ENCODE measurements at regions not wholly inside any gene's neighbourhood (a gene's known extent, or its start where the extent isn't known, plus 50 kb on each side); places are given as distances from the start of the nearest gene placed in this dataset.

GRCh38 chr7:33738260-33738935 is 166.9 kb upstream of the BMPER start:
- H3K4me1 Mint-ChIP-seq (ENCODE audit: low read depth): no peaks in the 10 kb centered on the region
- no peaks in the 10 kb centered on the region for H3K9me3 Mint-ChIP-seq
- H3K27me3 Mint-ChIP-seq (ENCODE audit: low read depth): no peaks in the 10 kb centered on the region
- intact Hi-C loops (cut with micrococcal nuclease): no loop called here
- H3K36me3 Mint-ChIP-seq (ENCODE audit: low read depth): no peaks in the 10 kb centered on the region
- DNase-seq (ENCODE audit: low spot score): no peak
- no peak overlapping the region for H3K4me3 Mint-ChIP-seq (ENCODE audit: low read depth)
- no peak overlapping the region for H3K27ac Mint-ChIP-seq

- Mint-ChIP-seq H3K27me3 (ENCODE audit: low read depth) (no peaks in the 10 kb centered on the region), H3K27ac (no peak overlapping the region), H3K9me3 (no peaks in the 10 kb centered on the region), H3K4me1 (ENCODE audit: low read depth) (no peaks in the 10 kb centered on the region), H3K4me3 (ENCODE audit: low read depth) (no peak overlapping the region), H3K36me3 (ENCODE audit: low read depth) (no peaks in the 10 kb centered on the region)
- DNase-seq (ENCODE audit: low spot score): no peak
- intact Hi-C loops (cut with micrococcal nuclease): no loop called here
Measured at GRCh38 chr7:33739286-33739685, 166.1 kb upstream of the BMPER start.

- no peaks in the 10 kb centered on the region for H3K4me1 Mint-ChIP-seq (ENCODE audit: low read depth)
- no peak overlapping the region for H3K4me3 Mint-ChIP-seq (ENCODE audit: low read depth)
- intact Hi-C loops (cut with micrococcal nuclease): loop anchor here (10.0 kb wide), 1 partner anchor 558 kb away; no protein-coding TSS in a partner anchor
- H3K9me3 Mint-ChIP-seq: no peaks in the 10 kb centered on the region
- no peak overlapping the region for H3K27ac Mint-ChIP-seq
- no peak for DNase-seq (ENCODE audit: low spot score)
- no peaks in the 10 kb centered on the region for H3K27me3 Mint-ChIP-seq (ENCODE audit: low read depth)
- H3K36me3 Mint-ChIP-seq (ENCODE audit: low read depth): no peaks in the 10 kb centered on the region
Measured at GRCh38 chr7:33742521-33742920, 162.8 kb upstream of the BMPER start.

GRCh38 chr7:33742999-33743587 is 162.2 kb upstream of the BMPER start:
- H3K4me3 Mint-ChIP-seq (ENCODE audit: low read depth): no peak overlapping the region
- no peak overlapping the region for H3K27ac Mint-ChIP-seq
- no peaks in the 10 kb centered on the region for H3K36me3 Mint-ChIP-seq (ENCODE audit: low read depth)
- intact Hi-C loops (cut with micrococcal nuclease): loop anchor here (10.0 kb wide), 1 partner anchor 558 kb away; no protein-coding TSS in a partner anchor
- no peak for DNase-seq (ENCODE audit: low spot score)
- no peaks in the 10 kb centered on the region for H3K27me3 Mint-ChIP-seq (ENCODE audit: low read depth)
- H3K4me1 Mint-ChIP-seq (ENCODE audit: low read depth): no peaks in the 10 kb centered on the region
- no peaks in the 10 kb centered on the region for H3K9me3 Mint-ChIP-seq

GRCh38 chr7:33743594-33743993 is 161.7 kb upstream of the BMPER start:
- intact Hi-C loops (cut with micrococcal nuclease): loop anchor here (10.0 kb wide), 1 partner anchor 559 kb away; no protein-coding TSS in a partner anchor
- no peak for DNase-seq (ENCODE audit: low spot score)
- no peaks in the 10 kb centered on the region for H3K9me3 Mint-ChIP-seq
- H3K27me3 Mint-ChIP-seq (ENCODE audit: low read depth): no peaks in the 10 kb centered on the region
- no peak overlapping the region for H3K4me3 Mint-ChIP-seq (ENCODE audit: low read depth)
- H3K4me1 Mint-ChIP-seq (ENCODE audit: low read depth): no peaks in the 10 kb centered on the region
- no peaks in the 10 kb centered on the region for H3K36me3 Mint-ChIP-seq (ENCODE audit: low read depth)
- H3K27ac Mint-ChIP-seq: no peak overlapping the region

- no peak overlapping the region for H3K27ac Mint-ChIP-seq
- DNase-seq (ENCODE audit: low spot score): no peak
- H3K9me3 Mint-ChIP-seq: no peaks in the 10 kb centered on the region
- H3K4me1 Mint-ChIP-seq (ENCODE audit: low read depth): no peaks in the 10 kb centered on the region
- H3K4me3 Mint-ChIP-seq (ENCODE audit: low read depth): no peak overlapping the region
- intact Hi-C loops (cut with micrococcal nuclease): loop anchor here (10.0 kb wide), 1 partner anchor 560 kb away; no protein-coding TSS in a partner anchor
- H3K36me3 Mint-ChIP-seq (ENCODE audit: low read depth): no peaks in the 10 kb centered on the region
- H3K27me3 Mint-ChIP-seq (ENCODE audit: low read depth): no peaks in the 10 kb centered on the region
Measured at GRCh38 chr7:33744293-33745075, 160.9 kb upstream of the BMPER start.

- intact Hi-C loops (cut with micrococcal nuclease): loop anchor here (10.0 kb wide), 1 partner anchor 561 kb away; no protein-coding TSS in a partner anchor
- Mint-ChIP-seq H3K4me3 (ENCODE audit: low read depth) (no peak overlapping the region), H3K36me3 (ENCODE audit: low read depth) (no peaks in the 10 kb centered on the region), H3K4me1 (ENCODE audit: low read depth) (no peaks in the 10 kb centered on the region), H3K27me3 (ENCODE audit: low read depth) (no peaks in the 10 kb centered on the region), H3K9me3 (no peaks in the 10 kb centered on the region), H3K27ac (no peak overlapping the region)
- no peak for DNase-seq (ENCODE audit: low spot score)
Measured at GRCh38 chr7:33745934-33746333, 159.4 kb upstream of the BMPER start.

- Mint-ChIP-seq H3K4me3 (ENCODE audit: low read depth) (no peak overlapping the region), H3K27me3 (ENCODE audit: low read depth) (peaks cover 2% of the 10 kb centered on the region), H3K36me3 (ENCODE audit: low read depth) (no peaks in the 10 kb centered on the region), H3K27ac (no peak overlapping the region), H3K9me3 (no peaks in the 10 kb centered on the region), H3K4me1 (ENCODE audit: low read depth) (no peaks in the 10 kb centered on the region)
- DNase-seq (ENCODE audit: low spot score): no peak
- intact Hi-C loops (cut with micrococcal nuclease): loop anchor here (10.0 kb wide), 1 partner anchor 564 kb away; no protein-coding TSS in a partner anchor
Measured at GRCh38 chr7:33748793-33749192, 156.5 kb upstream of the BMPER start.

- peaks cover 2% of the 10 kb centered on the region for H3K27me3 Mint-ChIP-seq (ENCODE audit: low read depth)
- no peak overlapping the region for H3K4me3 Mint-ChIP-seq (ENCODE audit: low read depth)
- intact Hi-C loops (cut with micrococcal nuclease): no loop called here
- H3K27ac Mint-ChIP-seq: no peak overlapping the region
- H3K36me3 Mint-ChIP-seq (ENCODE audit: low read depth): no peaks in the 10 kb centered on the region
- H3K9me3 Mint-ChIP-seq: no peaks in the 10 kb centered on the region
- no peak for DNase-seq (ENCODE audit: low spot score)
- no peaks in the 10 kb centered on the region for H3K4me1 Mint-ChIP-seq (ENCODE audit: low read depth)
Measured at GRCh38 chr7:33750177-33750576, 155.2 kb upstream of the BMPER start.

- intact Hi-C loops (cut with micrococcal nuclease): no loop called here
- H3K4me1 Mint-ChIP-seq (ENCODE audit: low read depth): no peaks in the 10 kb centered on the region
- H3K27me3 Mint-ChIP-seq (ENCODE audit: low read depth): peaks cover 2% of the 10 kb centered on the region
Measured at GRCh38 chr7:33751443-33751842, 153.9 kb upstream of the BMPER start.

GRCh38 chr7:33753881-33754525 is 151.3 kb upstream of the BMPER start:
- no peak for DNase-seq (ENCODE audit: low spot score)
- Mint-ChIP-seq H3K4me3 (ENCODE audit: low read depth) (no peak overlapping the region), H3K4me1 (ENCODE audit: low read depth) (no peaks in the 10 kb centered on the region), H3K9me3 (no peaks in the 10 kb centered on the region), H3K36me3 (ENCODE audit: low read depth) (no peaks in the 10 kb centered on the region), H3K27me3 (ENCODE audit: low read depth) (peaks cover 2% of the 10 kb centered on the region), H3K27ac (no peak overlapping the region)
- intact Hi-C loops (cut with micrococcal nuclease): no loop called here

More at GRCh38 chr7:33751443-33751842, 153.9 kb upstream of the BMPER start:
- Mint-ChIP-seq H3K36me3 (ENCODE audit: low read depth) (no peaks in the 10 kb centered on the region), H3K27ac (no peak overlapping the region), H3K4me3 (ENCODE audit: low read depth) (no peak overlapping the region), H3K9me3 (no peaks in the 10 kb centered on the region)
- no peak for DNase-seq (ENCODE audit: low spot score)

GRCh38 chr7:33754933-33755928 is 150.1 kb upstream of the BMPER start:
- no peak overlapping the region for H3K27ac Mint-ChIP-seq
- no peaks in the 10 kb centered on the region for H3K9me3 Mint-ChIP-seq
- peaks cover 2% of the 10 kb centered on the region for H3K27me3 Mint-ChIP-seq (ENCODE audit: low read depth)
- no peaks in the 10 kb centered on the region for H3K36me3 Mint-ChIP-seq (ENCODE audit: low read depth)
- H3K4me1 Mint-ChIP-seq (ENCODE audit: low read depth): no peaks in the 10 kb centered on the region
- H3K4me3 Mint-ChIP-seq (ENCODE audit: low read depth): no peak overlapping the region
- intact Hi-C loops (cut with micrococcal nuclease): no loop called here
- DNase-seq (ENCODE audit: low spot score): no peak
